HFF-Myc (cell line): ENCODE measurements at regions not wholly inside any gene's neighbourhood (a gene's known extent, or its start where the extent isn't known, plus 50 kb on each side); places are given as distances from the start of the nearest gene placed in this dataset.

ENCODE experiments used
- DNase-seq: peaks from one replicate; pipeline ENCODE4 v3.0.0-alpha.2; 2011; ENCODE audit warnings: low read depth; ENCODE audit errors: extremely low read depth
- H3K4me3 ChIP-seq: replicated peaks from 2 replicates; pipeline ENCODE4 v1.5.1; 2011; ENCODE audit warnings: low read depth, mild to moderate bottlenecking, control low read depth, low read length
- CTCF ChIP-seq: IDR thresholded peaks from 2 replicates; pipeline ENCODE4 v1.5.1; 2012; ENCODE audit warnings: mild to moderate bottlenecking, low read depth, low read length, control low read depth; ENCODE audit errors: missing control alignments

DNA sequence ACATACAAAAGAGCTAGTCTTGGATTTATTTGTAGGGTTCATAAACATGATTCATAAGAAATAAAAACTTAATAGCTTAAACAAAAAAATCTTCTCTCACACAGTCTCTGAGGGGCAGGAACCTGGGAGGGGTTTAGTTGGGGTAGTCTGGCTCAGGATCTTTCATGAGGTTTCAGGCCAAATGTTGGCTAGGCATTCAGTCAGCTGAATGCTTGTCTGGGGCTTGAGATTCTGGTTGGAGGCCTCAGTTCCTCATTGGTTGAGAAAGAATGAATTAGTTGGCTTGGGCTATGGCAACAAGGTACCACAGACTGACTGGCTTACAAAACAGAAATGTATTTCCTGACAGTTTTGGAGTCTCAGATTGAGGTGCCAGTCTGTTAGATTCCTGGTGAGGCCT is 74.3 kb downstream of the ANKRD7 start:
- no peak for DNase-seq
- no peak overlapping the region for H3K4me3 ChIP-seq
- no peak for TF ChIP-seq CTCF

- DNase-seq, result no peak
- TF ChIP-seq CTCF, result no peak
- no peak overlapping the region for H3K4me3 ChIP-seq
Observed at GRCh38 chr7:118300177-118300576, 75.7 kb downstream of the ANKRD7 start.

- no peak for TF ChIP-seq CTCF
- no peak for DNase-seq
- H3K4me3 ChIP-seq, result no peak overlapping the region
Observed at GRCh38 chr7:118304100-118304499, 79.6 kb downstream of the ANKRD7 start.

GRCh38 chr7:118305671-118306070 is 81.2 kb downstream of the ANKRD7 start:
- TF ChIP-seq CTCF, result no peak
- DNase-seq, result no peak
- H3K4me3 ChIP-seq, result no peak overlapping the region

DNA sequence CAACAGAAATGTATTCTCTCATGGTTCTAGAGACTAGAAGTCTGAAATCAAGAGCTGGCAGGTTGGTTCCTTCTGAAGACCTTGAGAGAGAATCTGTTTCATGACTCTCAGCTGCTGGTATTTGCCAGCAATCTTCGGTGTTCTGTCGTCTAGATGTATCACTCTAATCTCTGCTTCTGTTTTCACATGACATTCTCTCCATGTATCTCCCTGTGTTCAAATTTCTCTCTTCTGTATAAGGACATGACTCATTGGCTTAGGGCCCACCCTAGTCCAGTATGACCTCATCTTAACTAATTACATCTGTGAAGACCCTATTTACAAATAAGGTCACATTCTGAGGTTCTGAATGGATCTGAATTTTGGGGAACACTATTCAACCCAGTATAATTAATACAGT is 82.3 kb downstream of the ANKRD7 start:
- TF ChIP-seq CTCF, result no peak
- H3K4me3 ChIP-seq, result no peak overlapping the region
- no peak for DNase-seq

DNA sequence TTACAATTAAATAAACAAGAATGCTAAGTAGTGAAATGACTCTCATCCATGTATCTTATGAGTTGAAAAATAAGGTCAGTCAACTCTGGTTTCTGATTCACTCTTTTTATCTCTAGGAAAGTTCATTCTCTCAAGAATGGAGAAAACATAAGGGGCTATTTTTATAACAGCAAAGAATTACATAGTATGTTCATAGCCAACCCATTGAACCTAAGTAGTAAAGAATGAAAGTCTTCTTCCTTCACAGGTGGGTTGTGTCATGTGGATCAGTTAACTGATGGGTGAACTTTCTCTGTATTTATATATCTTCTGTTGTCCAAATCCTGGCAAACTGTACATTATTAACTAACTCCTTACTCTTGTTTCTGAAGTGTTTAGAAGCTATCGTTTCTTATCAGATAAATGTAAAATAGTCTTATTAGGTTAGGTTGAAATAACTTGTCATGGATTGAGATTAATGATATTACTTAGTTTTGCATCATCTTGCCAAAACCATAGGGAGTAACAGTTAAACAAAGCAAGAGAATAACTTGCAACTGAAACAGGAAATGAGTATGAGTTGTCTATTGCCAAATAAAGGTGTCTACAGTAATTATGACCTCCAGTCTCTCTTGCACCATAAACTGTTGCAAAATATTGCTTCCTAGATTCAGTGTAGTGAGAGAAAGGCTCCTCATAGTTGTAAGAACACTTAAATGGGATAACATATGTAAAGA is 86.8 kb downstream of the ANKRD7 start:
- no peak for TF ChIP-seq CTCF
- DNase-seq, result no peak
- H3K4me3 ChIP-seq, result no peak overlapping the region

DNA sequence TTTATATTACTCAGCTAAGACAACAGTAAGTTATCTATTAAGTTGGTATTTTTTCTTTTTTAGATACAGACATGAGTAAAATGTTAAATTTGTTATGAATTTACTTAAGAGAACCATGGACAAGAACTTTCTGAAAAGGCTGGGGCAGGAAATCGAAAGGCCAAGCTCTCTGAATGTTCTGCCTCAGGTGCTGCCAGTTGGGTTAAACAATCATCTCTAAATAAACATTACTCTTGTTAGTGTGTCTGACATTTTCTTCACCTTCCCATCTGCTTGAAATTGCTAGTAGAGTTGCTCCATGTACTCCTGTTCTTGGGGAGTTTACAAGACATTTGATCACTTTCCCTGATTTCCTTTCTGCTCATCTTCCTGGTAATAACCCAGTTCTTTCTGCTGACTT is 87.5 kb downstream of the ANKRD7 start:
- no peak for DNase-seq
- H3K4me3 ChIP-seq, result no peak overlapping the region
- no peak for TF ChIP-seq CTCF
